ENCODE measurements at regions not wholly inside any gene's neighbourhood (a gene's known extent, or its start where the extent isn't known, plus 50 kb on each side); places are given as distances from the start of the nearest gene placed in this dataset.
A peak's percentile ranks its signal among the peaks of the same experiment; 100 is the strongest.
"Not testable (repeated sequence)": the region's sequence is repeated elsewhere in the genome, so short reads cannot be mapped to it uniquely, and the experiment has no call there.

DNA sequence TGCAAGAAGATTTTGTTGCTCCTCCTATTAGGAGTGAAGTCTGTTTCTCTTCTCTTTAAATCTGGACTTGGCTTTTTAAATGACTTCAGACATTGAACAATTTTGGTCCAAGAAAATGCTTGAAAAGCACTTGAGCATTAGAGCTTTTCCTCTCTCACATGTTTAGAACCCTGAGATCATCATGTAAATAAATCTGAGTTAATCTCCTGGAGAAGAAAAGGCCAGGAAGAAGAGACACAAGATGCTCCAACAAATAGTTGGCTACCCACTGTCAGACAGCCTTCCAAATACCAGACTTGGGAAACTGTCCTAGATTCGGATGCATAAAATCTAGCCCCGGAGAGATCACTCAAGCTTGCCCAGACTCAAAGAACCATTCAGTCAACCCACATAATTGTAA is 1353.1 kb upstream of the ADGRL4 start:
- DNase-seq, result no peak

GRCh38 chr1:80349218-80349617 is 1342.7 kb upstream of the ADGRL4 start:
- no peak for DNase-seq

DNA sequence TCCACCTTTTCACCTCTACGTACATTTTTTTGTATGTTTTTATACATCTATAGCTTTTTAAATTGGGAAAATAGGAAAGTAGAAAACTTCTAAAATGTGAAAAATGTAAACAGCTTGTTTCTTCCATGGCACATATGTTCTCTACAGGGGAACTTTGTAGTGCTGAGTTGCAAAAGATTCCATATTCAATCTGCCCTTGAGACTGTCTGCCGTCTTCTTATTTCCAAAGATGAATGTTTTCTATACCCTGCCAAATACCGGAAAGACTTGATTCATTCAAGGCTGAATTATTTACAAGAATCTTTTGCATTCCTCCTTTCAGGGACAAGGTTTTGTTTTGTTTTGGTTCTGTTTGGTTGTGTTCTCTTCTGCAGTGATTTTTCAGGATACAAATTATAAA is 1334.5 kb upstream of the ADGRL4 start:
- no peak for DNase-seq

- no peak for DNase-seq
Observed at GRCh38 chr1:80318108-80318507, 1311.6 kb upstream of the ADGRL4 start.

GRCh38 chr1:80310703-80311245 is 1304.2 kb upstream of the ADGRL4 start:
- DNase-seq, result no peak

GRCh38 chr1:80305466-80305865 is 1298.9 kb upstream of the ADGRL4 start:
- no peak for DNase-seq

GRCh38 chr1:80293818-80294217 is 1287.3 kb upstream of the ADGRL4 start:
- no peak for DNase-seq

DNA sequence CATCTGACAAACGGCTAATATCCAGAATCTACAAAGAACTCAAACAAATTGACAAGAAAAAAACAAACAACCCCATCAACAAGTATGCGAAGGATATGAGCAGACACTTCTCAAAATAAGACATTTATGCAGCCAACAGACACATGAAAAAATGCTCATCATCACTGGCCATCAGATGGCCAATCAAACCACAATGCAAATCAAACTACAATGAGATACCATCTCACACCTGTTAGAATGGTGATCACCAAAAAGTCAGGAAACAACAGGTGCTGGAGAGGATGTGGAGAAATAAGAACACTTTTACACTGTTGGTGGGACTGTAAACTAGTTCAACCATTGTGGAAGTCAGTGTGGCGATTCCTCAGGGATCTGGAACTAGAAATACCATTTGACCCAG is 1282.2 kb upstream of the ADGRL4 start:
- not testable (repeated sequence) for DNase-seq

- DNase-seq, result no peak
Observed at GRCh38 chr1:80282536-80282935, 1276.0 kb upstream of the ADGRL4 start.

DNA sequence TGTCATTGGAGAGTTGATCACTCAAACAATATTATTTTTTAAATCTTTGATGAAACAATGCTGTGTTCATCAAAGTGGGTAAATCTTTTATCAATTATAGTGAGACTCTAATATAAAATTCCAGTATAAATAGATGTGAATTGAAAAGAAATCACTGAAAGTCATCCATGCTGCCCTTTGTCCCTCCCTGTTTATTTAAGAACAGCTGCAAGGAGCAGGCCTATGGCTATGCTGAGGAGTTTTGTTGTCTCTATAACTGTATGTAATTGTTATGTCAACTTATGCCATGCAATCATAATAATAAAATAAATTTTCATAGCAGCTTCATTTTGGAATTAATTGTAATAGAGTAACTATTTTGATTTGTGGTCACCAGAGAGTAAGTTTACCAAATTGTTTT is 1272.4 kb upstream of the ADGRL4 start:
- no peak for DNase-seq

GRCh38 chr1:80274256-80274655 is 1267.7 kb upstream of the ADGRL4 start:
- no peak for DNase-seq

DNA sequence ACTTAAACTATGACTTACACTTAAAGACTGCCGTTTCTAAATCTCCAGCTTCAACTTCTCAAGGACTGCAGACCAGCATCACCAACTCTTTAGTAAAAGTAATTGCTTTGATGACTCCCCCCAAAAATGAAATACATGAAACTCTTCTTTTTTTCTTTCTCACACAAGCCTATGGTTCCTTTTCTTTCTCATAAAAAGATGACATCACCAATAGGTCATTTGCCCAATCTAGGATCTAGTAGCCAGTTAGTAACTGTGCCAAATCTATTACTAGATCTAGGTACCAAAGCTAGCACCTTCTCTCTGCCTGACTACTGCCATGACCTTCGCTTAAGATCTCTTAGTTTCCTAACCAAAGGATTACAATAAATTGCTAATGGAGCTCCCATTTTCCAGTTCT is 1266.0 kb upstream of the ADGRL4 start:
- DNase-seq, result no peak

DNA sequence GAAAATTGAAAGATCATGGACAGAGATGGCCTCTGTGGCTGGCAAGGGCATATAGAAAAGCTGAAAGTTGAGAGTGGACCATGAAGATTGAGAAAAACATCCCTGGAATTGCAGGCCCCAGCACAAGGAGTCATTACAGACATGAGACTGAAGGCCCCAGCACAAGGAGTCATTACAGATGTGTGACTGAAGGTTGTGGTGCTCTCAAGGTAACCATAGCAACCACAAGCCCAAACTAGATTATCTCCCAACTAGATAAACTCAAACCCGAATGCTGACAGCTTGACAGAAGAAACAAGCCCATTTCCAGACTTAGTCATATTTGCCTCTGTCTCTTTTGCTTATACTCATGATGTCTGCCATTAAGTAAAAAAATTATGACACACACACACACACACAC is 1252.1 kb upstream of the ADGRL4 start:
- DNase-seq, result no peak

GRCh38 chr1:80251591-80251990 is 1245.1 kb upstream of the ADGRL4 start:
- DNase-seq, result no peak

DNA sequence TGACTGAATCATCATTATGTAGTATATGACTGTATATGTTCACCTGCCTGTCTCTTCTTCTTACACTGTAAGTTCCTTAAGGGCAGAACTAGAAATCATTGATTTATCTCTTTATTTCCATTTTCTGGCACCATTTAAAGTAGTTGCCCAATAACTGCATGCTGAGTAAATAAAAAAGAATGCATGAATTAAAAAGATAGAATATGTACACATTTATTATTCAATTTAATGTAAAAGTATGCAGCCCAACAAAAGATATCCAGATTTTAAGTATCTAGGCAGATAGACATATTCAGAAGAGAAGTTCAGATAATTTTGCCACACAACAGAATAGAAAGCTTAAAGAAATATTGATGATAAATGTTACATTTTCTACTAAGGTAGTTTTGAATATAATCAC is 1244.6 kb upstream of the ADGRL4 start:
- no peak for DNase-seq

DNA sequence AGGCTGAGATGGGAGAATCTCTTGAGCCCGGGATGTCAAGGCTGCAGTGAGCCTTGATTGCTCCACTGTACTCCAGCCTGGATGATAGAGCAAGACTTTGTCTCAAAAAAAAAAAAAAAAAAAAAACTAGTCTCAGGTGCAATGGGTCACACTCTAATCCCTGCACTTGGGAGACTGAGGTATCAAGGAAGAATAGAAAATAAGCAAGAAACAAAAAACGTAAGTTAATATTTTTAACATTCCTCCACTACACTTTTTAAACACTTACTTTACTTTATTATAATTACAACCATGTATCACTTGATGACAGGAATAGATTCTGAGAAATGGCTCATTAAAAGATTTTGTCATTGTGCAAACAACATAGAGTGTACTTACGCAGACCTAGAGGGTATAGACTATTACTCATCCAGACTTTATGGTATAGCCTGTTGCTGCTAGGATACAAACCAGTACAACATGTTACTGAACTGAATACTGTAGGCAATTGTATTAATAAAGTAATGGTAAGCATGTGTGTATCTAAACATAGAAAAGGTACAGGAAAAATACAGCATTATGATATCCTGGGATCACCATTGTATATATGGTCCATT is 1244.1 kb upstream of the ADGRL4 start:
- no peak for DNase-seq

DNA sequence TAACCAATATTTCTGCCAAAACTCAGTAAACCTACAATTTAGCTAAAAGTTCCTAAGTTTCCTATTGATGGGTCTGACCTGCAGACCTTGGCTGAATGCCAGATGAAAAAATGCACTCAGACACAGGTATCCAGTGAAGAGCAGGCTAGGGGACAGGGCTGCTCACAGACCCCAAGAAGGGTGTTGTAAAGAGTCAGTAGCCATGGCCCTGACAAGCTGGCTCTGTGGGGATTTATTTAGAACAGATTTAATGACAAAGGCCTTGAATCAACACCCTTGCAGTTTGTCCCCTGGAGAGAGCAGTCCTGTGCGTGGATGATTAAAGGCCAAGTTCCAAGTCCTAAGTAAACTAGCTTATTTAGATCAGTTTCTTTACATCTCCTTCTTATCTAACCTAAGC is 1243.2 kb upstream of the ADGRL4 start:
- DNase-seq, result no peak

- DNase-seq, result no peak
Observed at GRCh38 chr1:80248886-80249285, 1242.4 kb upstream of the ADGRL4 start.

GRCh38 chr1:80245813-80246212 is 1239.3 kb upstream of the ADGRL4 start:
- DNase-seq, result no peak

- DNase-seq, result no peak
Observed at GRCh38 chr1:80244372-80244771, 1237.8 kb upstream of the ADGRL4 start.

DNA sequence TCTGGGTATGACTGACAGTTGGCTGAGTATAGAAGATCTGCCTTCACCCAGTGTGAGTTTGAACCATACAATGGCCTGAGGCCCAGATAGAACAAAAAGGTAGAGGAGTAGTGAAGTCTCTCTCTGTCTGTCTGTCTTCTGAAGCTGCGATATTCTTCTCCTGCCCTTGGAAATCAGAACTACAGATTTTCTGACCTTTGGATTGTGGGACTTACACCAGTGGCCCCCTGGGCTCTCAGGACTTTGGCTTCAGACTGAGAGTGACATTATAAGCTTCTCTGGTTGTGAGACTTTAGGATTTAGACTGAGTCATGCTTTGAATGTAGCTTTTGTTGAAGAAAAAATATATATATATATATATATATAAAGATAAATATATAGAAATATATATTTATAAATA is 1235.0 kb upstream of the ADGRL4 start:
- no peak for DNase-seq

DNA sequence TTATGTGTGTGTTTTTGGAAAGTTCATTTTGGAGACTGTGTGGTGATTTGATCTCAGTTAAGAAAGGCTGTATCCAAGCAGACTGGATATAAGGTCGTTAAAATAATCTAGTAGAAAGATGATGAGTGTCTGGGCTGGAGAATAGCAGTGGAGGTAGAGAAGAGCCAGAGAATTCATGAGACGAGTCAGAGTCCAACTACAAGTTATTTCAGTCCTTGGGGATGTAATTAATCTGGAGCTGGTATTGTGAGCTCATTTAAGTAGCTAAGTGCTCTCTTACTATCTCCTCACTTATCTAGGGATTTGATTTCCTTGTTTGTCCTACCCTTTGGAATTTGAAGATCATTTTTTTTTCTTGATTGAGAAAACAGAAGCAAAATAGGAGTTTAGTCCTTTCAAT is 1219.0 kb upstream of the ADGRL4 start:
- DNase-seq, result no peak

DNA sequence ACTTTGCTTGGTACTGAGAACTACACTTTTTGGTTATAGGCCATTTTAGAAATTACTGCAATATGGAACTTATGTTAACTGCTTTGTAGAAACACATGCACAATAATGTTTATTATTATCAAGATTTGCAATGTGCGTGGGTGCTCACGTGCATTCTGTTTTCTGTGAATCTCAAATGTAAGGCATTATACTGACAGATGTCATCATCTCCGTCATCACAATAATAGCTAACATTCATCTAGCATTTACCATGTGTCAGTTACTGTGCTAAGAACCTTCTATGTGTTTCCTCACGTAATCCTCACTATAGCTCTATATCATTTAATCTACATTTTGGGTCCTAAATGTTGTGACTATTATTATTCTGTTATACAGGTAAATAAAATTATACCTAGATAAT is 1214.8 kb upstream of the ADGRL4 start:
- DNase-seq, result no peak

DNA sequence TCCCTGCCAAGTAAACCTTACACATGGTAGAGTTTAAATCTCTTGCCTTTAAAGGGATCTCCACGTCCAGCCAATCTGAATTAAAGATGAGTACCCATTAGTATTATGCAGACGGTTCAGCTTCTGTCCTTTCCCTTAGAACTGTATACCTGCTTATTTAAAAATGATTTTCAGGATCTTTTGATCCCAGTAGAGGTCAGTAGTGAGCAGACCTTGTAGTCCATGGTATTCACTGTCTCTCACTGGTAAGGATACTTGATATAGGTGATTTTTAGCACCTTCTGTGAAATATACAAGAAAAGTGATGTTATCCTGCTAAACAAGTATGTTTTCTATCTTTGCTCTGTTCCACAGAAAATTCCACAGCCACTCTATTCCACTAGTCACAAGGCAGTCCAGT is 1211.6 kb upstream of the ADGRL4 start:
- DNase-seq, result peak; percentile 6

DNA sequence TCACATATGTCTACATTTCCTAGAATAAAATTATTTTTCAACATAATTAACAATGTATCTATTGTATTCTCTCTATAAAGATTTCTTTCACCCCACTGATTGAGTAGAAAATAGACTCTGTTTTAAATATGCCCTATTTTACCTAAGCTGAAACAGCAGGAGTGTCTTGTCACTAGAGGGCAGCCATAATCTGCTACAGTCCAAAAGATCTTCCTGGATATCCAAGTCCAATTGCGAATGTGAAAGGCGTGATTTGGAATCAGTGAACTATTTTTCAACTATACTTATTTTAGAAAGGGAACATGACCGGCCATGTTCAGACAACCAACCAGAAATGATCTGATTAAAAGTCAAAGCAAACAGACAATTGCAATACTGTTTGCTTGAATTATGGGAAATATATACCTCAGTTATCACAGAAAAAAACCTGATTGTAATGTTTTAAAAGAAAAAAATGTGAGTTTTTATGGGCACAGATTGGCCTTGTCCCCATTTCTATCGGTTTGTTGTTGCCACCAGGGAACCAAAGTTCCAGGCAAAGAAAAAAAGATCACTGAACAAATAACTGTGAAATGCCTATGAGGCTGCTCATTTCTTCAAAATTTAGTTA is 1211.0 kb upstream of the ADGRL4 start:
- DNase-seq, result no peak
